H1 (cell line): ENCODE measurements at regions not wholly inside any gene's neighbourhood (a gene's known extent, or its start where the extent isn't known, plus 50 kb on each side); places are given as distances from the start of the nearest gene placed in this dataset.
A peak's percentile ranks its signal among the peaks of the same experiment; 100 is the strongest.

ENCODE experiments used
- CTCF ChIA-PET: fragments of 300-600 bp; sonication (Branson Sonifier 250); formaldehyde crosslinking; loops from one replicate; lab custom pipeline; 2021; ENCODE audit not compliant: partially characterized antibody; lab: Charles Lee
- POLR2A ChIA-PET: fragments of 300-600 bp; sonication (Branson Sonifier 250); formaldehyde crosslinking; loops from one replicate; lab custom pipeline; 2021; ENCODE audit warnings: inconsistent platforms; ENCODE audit not compliant: partially characterized antibody; lab: Charles Lee
- DNase-seq, 2 experiments: peaks; one replicate each; pipeline versions ENCODE4 v3.0.0 to v3.0.0-alpha.2; 2010 to 2022; ENCODE audit warnings: low spot score in 2 of 2, low read depth in 1 of 2, mixed read lengths in 1 of 2
- FAIRE-seq: peaks from 2 replicates; lab custom pipeline; 2011; peaks lifted over from hg19 to GRCh38; lab: Jason Lieb, UNC
- H2AFZ ChIP-seq: 2 replicates; pipeline ENCODE4 v1.8.1; 2012; ENCODE audit warnings: low read length, inconsistent platforms
- H2AK5ac ChIP-seq: 2 replicates; pipeline ENCODE4 v1.6.1; 2013; ENCODE audit warnings: low read depth, low read length
- H2BK120ac ChIP-seq: replicated peaks from 2 replicates; pipeline ENCODE3; 2013; ENCODE audit warnings: low read depth, low read length, inconsistent platforms
- H2BK12ac ChIP-seq: 2 replicates; pipeline ENCODE4 v1.6.1; 2013; ENCODE audit warnings: low read depth, low read length
- H2BK15ac ChIP-seq: 2 replicates; pipeline ENCODE4 v1.6.1; 2013; ENCODE audit warnings: low read length
- H2BK20ac ChIP-seq: 2 replicates; pipeline ENCODE4 v1.6.1; 2013; ENCODE audit warnings: low read length
- H2BK5ac ChIP-seq: 2 replicates; pipeline ENCODE4 v1.6.1; 2013; ENCODE audit warnings: low read depth, low read length
- H3K14ac ChIP-seq: 2 replicates; pipeline ENCODE4 v1.6.1; 2013; ENCODE audit warnings: inconsistent platforms; ENCODE audit not compliant: insufficient read length
- H3K18ac ChIP-seq: 2 replicates; pipeline ENCODE4 v1.6.1; 2013; ENCODE audit warnings: low read length; ENCODE audit errors: extremely low read depth
- H3K23ac ChIP-seq: 2 replicates; pipeline ENCODE4 v1.6.1; 2013; ENCODE audit warnings: inconsistent platforms; ENCODE audit not compliant: insufficient read length
- H3K23me2 ChIP-seq: 2 replicates; pipeline ENCODE4 v1.6.1; 2013; ENCODE audit warnings: low read depth, low read length
- H3K27ac ChIP-seq: 2 replicates; pipeline ENCODE4 v1.6.1; 2011; ENCODE audit warnings: low read depth, low read length, inconsistent platforms
- H3K27me3 ChIP-seq, 4 experiments: replicated peaks in 1 of 4; 1 replicate in 1 of 4; 2 replicates in 3 of 4; pipeline versions ENCODE4 v1.6.1 to v1.8.1; 2011 to 2013; ENCODE audit warnings: low read length in 3 of 4, mild to moderate bottlenecking in 3 of 4, inconsistent platforms in 2 of 4, mixed read lengths in 2 of 4, moderate library complexity in 1 of 4; ENCODE audit not compliant: control insufficient read depth in 3 of 4, insufficient read depth in 3 of 4; ENCODE audit errors: extremely low read depth in 1 of 4
- H3K36me3 ChIP-seq, 4 experiments: 2 replicates each; pipeline versions ENCODE4 v1.6.1 to v1.8.1; 2011 to 2013; ENCODE audit warnings: mild to moderate bottlenecking in 4 of 4, low read length in 3 of 4, moderate library complexity in 2 of 4, control low read depth in 1 of 4, inconsistent platforms in 1 of 4; ENCODE audit not compliant: insufficient read depth in 4 of 4, control insufficient read depth in 2 of 4
- H3K4ac ChIP-seq: replicated peaks from 2 replicates; pipeline ENCODE3; 2013; ENCODE audit warnings: low read length, low read depth, mixed read lengths, inconsistent platforms; ENCODE audit not compliant: insufficient read length
- H3K4me1 ChIP-seq, 4 experiments: replicated peaks in 1 of 4; 1 replicate in 1 of 4; 2 replicates in 3 of 4; pipeline versions ENCODE4 v1.6.1 to v1.8.1; 2011 to 2013; ENCODE audit warnings: low read length in 3 of 4, inconsistent platforms in 2 of 4, mixed read lengths in 1 of 4; ENCODE audit not compliant: insufficient read depth in 4 of 4, control insufficient read depth in 3 of 4
- H3K4me2 ChIP-seq, 2 experiments: 2 replicates each; pipeline versions ENCODE4 v1.6.1 to v1.8.1; 2011 to 2013; ENCODE audit warnings: low read depth in 2 of 2, low read length in 2 of 2, control low read depth in 1 of 2, inconsistent platforms in 1 of 2, mild to moderate bottlenecking in 1 of 2; ENCODE audit not compliant: insufficient read depth in 1 of 2
- H3K4me3 ChIP-seq, 4 experiments: fragments of 200-600, 300-600 bp in 1 of 4; sonication (generic), shearing (Covaris generic), sonication (Bioruptor Twin) in 1 of 4; 2 replicates each; pipeline versions ENCODE4 v1.5.1 to v1.8.1; 2011 to 2016; ENCODE audit warnings: low read length in 4 of 4, low read depth in 3 of 4, control low read depth in 2 of 4, inconsistent platforms in 2 of 4, mild to moderate bottlenecking in 2 of 4, mixed read lengths in 1 of 4, moderate library complexity in 1 of 4; ENCODE audit not compliant: insufficient read depth in 2 of 4; ENCODE audit errors: extremely low read depth in 1 of 4
- H3K56ac ChIP-seq: replicated peaks from 2 replicates; pipeline ENCODE3; 2013; ENCODE audit warnings: low read depth, mild to moderate bottlenecking, mixed read lengths, low read length, inconsistent platforms; ENCODE audit not compliant: insufficient read length
- H3K79me1 ChIP-seq: 2 replicates; pipeline ENCODE4 v1.6.1; 2013; ENCODE audit warnings: low read depth, low read length, control low read depth
- H3K79me2 ChIP-seq, 2 experiments: 2 replicates each; pipeline versions ENCODE4 v1.6.1 to v1.8.1; 2012 to 2013; ENCODE audit warnings: low read length in 2 of 2, mild to moderate bottlenecking in 2 of 2, inconsistent platforms in 1 of 2; ENCODE audit not compliant: insufficient read depth in 2 of 2, control insufficient read depth in 1 of 2
- H3K9ac ChIP-seq, 4 experiments: replicated peaks in 1 of 4; 1 replicate in 1 of 4; 2 replicates in 3 of 4; pipeline versions ENCODE4 v1.6.1 to v1.8.1; 2011 to 2013; ENCODE audit warnings: low read depth in 3 of 4, low read length in 3 of 4, control low read depth in 2 of 4, mild to moderate bottlenecking in 2 of 4, moderate library complexity in 2 of 4, inconsistent platforms in 1 of 4; ENCODE audit errors: extremely low read depth in 1 of 4
- H3K9me3 ChIP-seq, 2 experiments: 2 replicates each; pipeline versions ENCODE4 v1.6.1 to v1.8.1; 2012 to 2013; ENCODE audit warnings: mild to moderate bottlenecking in 2 of 2, moderate library complexity in 2 of 2, control low read depth in 1 of 2, inconsistent platforms in 1 of 2, low read depth in 1 of 2, low read length in 1 of 2, mixed read lengths in 1 of 2; ENCODE audit not compliant: insufficient read depth in 2 of 2
- H4K20me1 ChIP-seq, 2 experiments: replicated peaks in 1 of 2; 2 replicates each; pipeline versions ENCODE3 to v1.8.1; 2011 to 2013; ENCODE audit warnings: inconsistent platforms in 2 of 2, low read length in 2 of 2, mild to moderate bottlenecking in 1 of 2; ENCODE audit not compliant: insufficient read depth in 2 of 2, control insufficient read depth in 1 of 2
- H4K5ac ChIP-seq: 2 replicates; pipeline ENCODE4 v1.6.1; 2013; ENCODE audit warnings: low read length, low read depth, mixed read lengths, inconsistent platforms; ENCODE audit not compliant: insufficient read length
- H4K8ac ChIP-seq: 2 replicates; pipeline ENCODE4 v1.8.0; 2013; ENCODE audit warnings: mild to moderate bottlenecking, moderate library complexity, low read length, inconsistent platforms; ENCODE audit not compliant: insufficient read depth; ENCODE audit errors: extremely low read depth
- H4K91ac ChIP-seq: replicated peaks from 2 replicates; pipeline ENCODE3; 2013; ENCODE audit warnings: low read length, mixed read lengths, inconsistent platforms; ENCODE audit not compliant: insufficient read length
- E2F6 ChIP-seq: IDR thresholded peaks from 2 replicates; pipeline ENCODE4 v1.6.1; 2012; ENCODE audit warnings: inconsistent platforms
- KDM1A ChIP-seq: fragments of 200-600, 300-600 bp; sonication (generic); IDR thresholded peaks from 2 replicates; pipeline ENCODE4 v1.7.1; 2016; ENCODE audit warnings: mild to moderate bottlenecking, low read length, borderline replicate concordance
- POU5F1 ChIP-seq: IDR thresholded peaks from 2 replicates; pipeline ENCODE4 v1.6.1; 2011; ENCODE audit warnings: low read depth, mild to moderate bottlenecking, low read length, moderate library complexity
- TAF7 ChIP-seq: optimal IDR thresholded peaks from 2 replicates; pipeline ENCODE3; 2011; ENCODE audit warnings: low read depth, mild to moderate bottlenecking, inconsistent platforms, low read length, moderate library complexity, borderline replicate concordance
- USF2 ChIP-seq: IDR thresholded peaks from 2 replicates; pipeline ENCODE4 v1.6.1; 2011; ENCODE audit warnings: low read length, improper control_type of control experiment
- WGBS, 2 experiments: shearing (Covaris generic) in 1 of 2; methylation state at CpG; one replicate each; pipeline versions ENCODE4 v1.1.6 to v1.1.7; 2013 to 2015; ENCODE audit warnings: low lambda C conversion rate in 2 of 2, mixed read lengths in 2 of 2, inconsistent platforms in 1 of 2, low coverage in 1 of 2, missing lambda C conversion rate in 1 of 2; ENCODE audit not compliant: insufficient replicate concordance in 2 of 2, insufficient coverage in 1 of 2, insufficient read length in 1 of 2; ENCODE audit errors: extremely low coverage in 1 of 2, missing lambda C conversion rate in 1 of 2; 5-methylcytosine and 5-hydroxymethylcytosine counted together

GRCh38 chr10:64115471-64115870, 594.3 kb downstream of the REEP3 start:
- Histone ChIP-seq H3K79me1 (no peaks in the 10 kb centered on the region), H3K4me2 (no peak overlapping the region), H3K4me1 (peaks cover 0 to 4% (median 0%) of the 10 kb centered on the region in 4 experiments; a peak in 2 of 7 replicates), H4K5ac (no peak overlapping the region), H4K8ac (no peak overlapping the region), H3K23ac (no peak overlapping the region), H4K91ac (no peak overlapping the region), H3K36me3 (no peaks in the 10 kb centered on the region), H2BK120ac (no peak overlapping the region), H2AK5ac (no peak overlapping the region), H3K79me2 (no peaks in the 10 kb centered on the region), H3K14ac (no peak overlapping the region), H3K23me2 (no peaks in the 10 kb centered on the region; the same call in 1 of the 2 replicates), H2BK5ac (no peak overlapping the region), H3K9me3 (no peaks in the 10 kb centered on the region; a peak in 1 of 4 replicates), H3K56ac (no peak overlapping the region), H3K9ac (no peak overlapping the region), H3K27me3 (no peaks in the 10 kb centered on the region), H2BK20ac (no peak overlapping the region), H2BK12ac (peak overlapping the region; percentile 3; the same call in 1 of the 2 replicates), H3K4me3 (no peak overlapping the region), H3K18ac (no peak overlapping the region), H2BK15ac (no peak overlapping the region), H3K4ac (no peak overlapping the region), H4K20me1 (no peaks in the 10 kb centered on the region), H3K27ac (no peak overlapping the region), H2AFZ (no peak overlapping the region)
- FAIRE-seq (no peak), DNase-seq (no peak)
- 82% methylated on average over 1 of the region's 1 CpG; no CpG with 5 or more reads in 1 of the 2 experiments for WGBS, 2 experiments
- CTCF ChIA-PET: interaction anchor here (0.6 to 5.0 kb wide), 23 partner anchors 10 to 270 kb away, joined by 3 to 21 read pairs (median 4); no protein-coding TSS in a partner anchor
- POLR2A ChIA-PET: interaction anchor here (0.6 kb wide), 1 partner anchor 27 kb away, joined by 5 read pairs; no protein-coding TSS in a partner anchor
- no peak for TF ChIP-seq POU5F1
- TF ChIP-seq USF2: no peak
- TF ChIP-seq TAF7: no peak
- no peak for TF ChIP-seq KDM1A
- TF ChIP-seq E2F6: no peak
